HPDE6-E6E7 (cell line): ENCODE measurements at regions not wholly inside any gene's neighbourhood (a gene's known extent, or its start where the extent isn't known, plus 50 kb on each side); places are given as distances from the start of the nearest gene placed in this dataset.
"Not testable (repeated sequence)": the region's sequence is repeated elsewhere in the genome, so short reads cannot be mapped to it uniquely, and the experiment has no call there.

ENCODE experiments used
- DNase-seq: peaks from one replicate; pipeline ENCODE4 v3.0.0; 2011; ENCODE audit warnings: missing footprints; ENCODE audit errors: extremely low spot score

DNA sequence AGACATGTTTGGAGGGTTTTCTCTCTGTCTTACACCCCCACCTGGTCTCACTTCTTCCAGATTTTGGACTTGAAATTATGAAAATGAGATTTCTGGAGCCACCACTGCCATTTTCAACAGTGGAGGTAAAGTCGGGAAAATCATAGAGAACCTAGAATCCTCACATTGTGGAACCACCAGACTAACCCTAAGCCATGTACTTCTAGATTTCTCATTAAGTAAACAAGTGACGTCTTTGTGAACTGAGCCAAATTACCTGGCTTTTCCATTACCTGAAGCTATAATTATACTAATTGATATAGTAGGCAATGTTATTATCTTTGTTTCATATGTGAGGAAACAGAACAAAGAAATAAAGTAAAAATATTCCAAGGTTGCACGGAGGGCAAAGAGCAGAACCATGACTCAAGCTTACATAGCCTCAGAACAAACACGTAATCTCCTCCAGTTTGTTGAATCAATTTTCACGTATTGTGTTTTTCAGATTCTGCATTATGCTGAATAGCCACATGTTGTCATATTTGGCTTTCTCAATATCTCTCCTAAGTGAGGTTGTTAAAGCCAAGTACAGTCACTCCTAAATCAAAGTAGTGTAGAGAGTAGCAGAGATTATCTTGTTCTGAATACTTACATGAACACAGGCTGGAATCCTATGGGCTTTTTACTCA is 101.3 kb upstream of the CMC1 start:
- DNase-seq, result no peak

DNA sequence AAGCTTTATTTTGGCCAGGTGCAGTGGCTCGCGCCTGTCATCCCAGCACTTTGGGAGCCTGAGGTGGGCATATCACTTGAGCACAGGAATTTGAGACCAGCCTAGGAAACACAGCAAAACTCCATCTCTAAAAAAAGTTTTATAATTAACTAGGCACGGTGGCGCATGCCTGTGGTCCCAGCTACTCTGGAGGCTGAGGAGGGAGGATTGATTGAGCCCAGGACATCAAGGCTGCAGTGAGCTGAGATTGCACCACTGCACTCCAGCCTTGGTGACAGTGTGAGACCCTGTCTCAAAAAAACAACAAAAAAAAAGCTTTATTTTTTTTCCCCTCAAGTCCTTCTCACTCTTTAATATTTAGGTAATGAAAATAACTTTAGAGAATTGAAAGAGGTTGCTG is 100.8 kb upstream of the CMC1 start:
- no peak for DNase-seq

DNA sequence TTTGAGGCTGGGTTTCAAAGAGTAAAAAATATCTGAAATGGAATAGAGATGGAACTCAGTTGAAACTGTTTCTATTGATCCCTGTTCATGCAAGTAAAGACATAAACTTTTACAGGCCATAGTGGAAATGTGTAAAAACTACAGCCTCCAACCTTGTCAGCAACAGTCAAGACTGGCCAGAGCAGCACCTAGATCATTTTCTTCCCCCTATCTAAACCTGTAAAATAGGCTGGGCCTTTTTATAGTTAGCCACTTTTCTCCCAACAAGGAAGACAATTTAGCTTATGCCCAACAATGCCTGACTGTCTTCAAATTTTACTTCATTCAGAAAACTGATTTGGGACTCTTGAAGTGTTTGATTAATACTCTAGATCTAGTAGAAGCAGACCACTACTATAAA is 91.5 kb upstream of the CMC1 start:
- DNase-seq, result no peak

DNA sequence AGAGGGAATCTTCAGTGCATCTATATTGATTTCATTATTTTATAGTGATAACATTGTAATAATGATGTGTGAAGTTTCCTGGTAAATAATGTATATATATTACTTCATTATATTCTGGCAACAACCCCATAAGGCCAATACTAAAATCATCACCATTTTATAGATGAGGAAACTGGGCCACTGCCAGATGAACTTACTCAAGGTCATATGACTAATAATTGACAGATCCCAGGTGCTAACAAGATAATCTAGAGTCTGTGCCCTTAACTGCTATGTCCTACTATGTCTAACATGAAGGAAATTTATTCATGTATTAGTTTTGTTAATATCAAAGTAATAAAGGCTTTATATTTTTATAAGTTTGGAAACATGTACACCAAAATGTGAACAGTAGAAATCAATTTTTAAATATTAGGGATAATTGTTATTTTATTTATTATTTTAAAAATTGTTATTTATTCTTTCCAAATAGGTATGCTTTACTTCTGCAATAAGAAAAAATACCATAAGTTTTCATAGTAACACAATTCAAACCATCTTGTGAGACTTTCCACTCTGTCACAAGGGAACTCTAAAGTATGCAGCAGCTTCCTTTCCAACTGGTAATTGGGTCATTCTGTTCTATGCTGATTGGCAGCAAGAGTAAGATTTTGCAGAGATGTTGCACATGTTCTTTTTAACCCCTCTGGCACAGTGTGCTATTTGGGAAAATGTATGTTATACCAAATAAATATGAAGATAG is 90.8 kb upstream of the CMC1 start:
- no peak for DNase-seq

DNA sequence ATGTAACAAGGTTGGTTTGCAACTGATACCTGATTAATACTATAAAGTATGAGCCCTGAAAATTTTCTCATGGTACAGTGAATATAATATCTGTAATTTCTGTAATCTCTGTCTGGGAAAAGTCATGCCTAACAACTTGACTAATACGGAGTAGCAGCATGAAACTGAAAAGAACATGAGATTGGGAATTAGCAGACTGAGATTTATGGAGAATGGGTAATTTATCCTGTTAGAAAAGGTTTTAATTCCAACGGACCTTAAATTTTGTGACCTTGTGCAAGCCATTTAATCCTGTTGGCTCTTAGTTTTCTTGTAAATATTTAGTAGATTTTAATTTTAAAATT is 90.2 kb upstream of the CMC1 start:
- no peak for DNase-seq

DNA sequence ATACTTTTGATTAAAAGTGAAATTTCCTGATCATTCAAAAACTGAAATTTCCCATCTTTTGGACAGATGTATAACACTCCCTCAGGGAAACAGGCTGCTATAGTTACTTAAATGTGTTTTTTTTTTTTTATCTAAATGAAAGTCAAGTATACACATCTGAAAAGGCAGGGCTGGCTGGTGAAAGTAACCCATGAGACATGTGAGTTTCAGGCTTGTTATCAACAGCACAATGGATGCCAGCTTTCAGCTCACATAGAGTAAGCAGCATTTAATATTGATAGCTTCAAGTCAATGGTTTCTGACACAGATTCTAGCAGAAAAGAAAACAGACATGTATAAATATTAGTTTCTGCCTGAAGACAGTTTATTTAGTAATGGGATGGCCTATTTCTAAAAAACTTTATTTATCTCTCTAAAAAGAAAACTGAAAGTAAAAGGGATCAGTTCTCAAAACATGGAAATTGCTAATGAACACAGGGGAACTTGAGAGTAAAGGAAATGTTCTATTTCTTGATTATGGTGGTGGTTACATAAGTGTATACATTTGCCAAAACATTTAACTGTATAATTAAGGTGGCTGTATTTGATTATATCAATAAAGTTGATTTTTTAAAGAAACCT is 89.7 kb upstream of the CMC1 start:
- no peak for DNase-seq

DNA sequence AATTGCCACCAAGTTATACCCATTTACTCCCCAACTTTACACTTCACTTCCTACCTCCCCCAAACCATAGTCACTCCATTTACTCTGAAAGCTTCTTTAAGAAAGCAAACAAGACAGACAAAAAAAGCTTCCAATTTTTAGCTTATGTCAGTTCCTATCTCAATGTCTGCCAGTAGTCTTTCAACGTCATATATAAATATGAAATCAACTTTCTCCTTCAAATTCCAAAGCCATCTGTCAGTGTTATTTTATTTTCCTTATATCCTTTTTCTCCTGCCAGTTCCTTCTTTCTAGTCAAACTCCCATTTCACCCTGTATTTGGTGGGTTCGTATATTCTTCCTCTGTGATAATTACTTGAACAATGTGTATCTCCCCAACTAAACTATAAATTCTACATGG is 85.8 kb upstream of the CMC1 start:
- DNase-seq, result no peak

DNA sequence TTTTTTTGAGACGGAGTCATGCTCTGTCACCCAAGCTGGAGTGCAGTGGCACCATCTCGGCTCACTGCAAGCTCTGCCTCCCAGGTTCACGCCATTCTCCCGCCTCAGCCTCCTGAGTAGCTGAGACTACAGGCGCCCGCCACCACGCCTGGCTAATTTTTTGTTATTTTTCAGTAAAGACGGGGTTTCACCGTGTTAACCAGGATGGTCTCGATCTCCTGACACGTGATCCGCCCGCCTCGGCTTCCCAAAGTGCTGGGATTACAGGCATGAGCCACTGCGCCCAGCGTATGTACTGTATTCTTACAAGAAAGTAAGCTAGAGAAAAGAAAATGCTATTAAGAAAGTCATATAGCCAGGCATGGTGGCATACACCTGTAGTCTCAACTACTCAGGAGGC is 84.8 kb upstream of the CMC1 start:
- not testable (repeated sequence) for DNase-seq

DNA sequence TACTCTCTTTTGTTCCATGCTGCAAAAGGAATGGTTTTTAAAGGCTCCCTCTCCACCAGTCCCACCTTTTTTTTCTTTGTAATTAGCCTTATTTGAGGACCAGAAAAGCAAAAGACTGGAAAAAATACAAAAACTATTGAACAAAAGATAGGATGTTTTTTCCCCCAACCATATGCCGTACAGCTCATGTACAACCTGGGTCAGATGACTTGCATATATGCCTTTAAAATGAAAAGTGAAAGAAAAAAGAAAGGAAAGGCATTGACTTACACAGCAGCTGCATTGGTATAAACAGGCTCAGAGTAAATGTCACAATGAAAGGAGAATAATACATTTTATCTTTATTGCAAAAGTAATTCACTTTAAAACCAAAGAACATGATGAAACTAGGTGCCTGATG is 69.5 kb upstream of the CMC1 start:
- no peak for DNase-seq

DNA sequence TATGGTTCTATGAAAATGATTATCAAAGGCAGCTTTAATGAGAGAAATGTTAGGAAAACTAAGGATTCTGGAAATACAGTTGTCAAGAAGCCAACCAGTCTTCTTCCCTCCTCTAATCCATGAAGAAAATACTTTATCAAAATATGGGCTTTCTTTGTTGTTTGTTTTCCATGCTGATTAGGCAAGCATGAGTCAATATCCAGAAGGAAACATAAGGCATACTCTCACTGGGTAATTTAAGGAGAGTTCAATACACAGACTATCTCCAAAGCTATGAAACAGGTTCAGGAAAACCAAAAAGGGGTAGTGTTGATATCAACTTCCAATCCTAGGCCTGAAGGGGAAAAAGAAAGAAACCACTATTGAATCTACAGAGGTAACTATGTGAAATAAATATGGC is 68.7 kb upstream of the CMC1 start:
- no peak for DNase-seq

DNA sequence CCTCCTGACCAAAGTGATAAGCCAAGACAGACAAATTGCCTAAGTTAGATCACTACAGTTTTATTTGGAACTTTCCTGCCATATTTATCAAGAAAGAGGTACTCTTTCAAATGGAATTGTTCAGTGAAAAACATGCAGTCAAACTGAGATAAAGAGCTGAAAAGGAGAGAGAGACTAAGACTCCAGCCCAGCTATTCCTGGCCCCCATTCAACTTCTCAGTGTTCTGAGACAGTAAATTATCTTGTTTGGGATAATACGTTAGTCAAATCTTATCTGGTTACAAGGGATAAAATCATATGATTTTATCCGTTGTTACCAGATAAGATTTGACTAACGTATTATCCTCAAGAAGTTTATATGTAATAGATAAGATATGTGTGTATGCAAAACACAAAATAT is 67.6 kb upstream of the CMC1 start:
- no peak for DNase-seq

DNA sequence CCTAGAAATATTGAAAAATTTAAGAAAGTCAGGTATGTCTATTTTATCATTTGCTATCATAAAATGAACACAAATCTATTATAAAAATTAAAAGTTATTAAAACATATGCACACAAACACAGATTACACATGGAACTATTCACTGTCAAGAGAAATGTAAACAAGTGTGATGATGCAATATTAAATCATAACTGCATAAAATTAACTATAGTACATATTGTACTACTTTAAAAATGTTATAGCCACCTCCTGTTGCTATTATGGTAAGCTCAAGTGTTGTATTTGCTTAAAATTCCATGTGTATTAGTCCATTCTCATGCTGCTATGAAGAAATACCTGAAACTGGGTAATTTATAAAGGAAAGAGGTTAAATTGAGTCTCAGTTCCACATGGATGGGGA is 54.7 kb upstream of the CMC1 start:
- no peak for DNase-seq

DNA sequence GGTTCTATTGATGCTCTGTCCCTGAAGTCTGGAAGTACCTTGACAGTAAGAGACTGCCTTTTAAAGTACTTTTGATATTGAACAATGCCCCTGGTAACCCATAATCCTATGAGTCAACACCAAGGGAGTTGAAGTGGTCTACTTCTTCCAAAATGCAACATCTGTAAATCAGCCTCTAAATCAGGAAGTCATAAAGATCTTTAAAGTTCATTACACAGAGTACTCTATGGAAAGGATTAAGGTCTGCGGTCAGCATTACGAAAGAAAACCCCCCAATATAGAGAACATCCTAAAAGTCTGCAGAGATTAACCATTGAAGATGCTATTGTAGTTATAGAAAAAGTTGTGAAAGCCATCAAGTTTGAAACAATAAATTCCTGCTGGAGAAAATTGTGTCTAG is 52.7 kb upstream of the CMC1 start:
- DNase-seq, result no peak

DNA sequence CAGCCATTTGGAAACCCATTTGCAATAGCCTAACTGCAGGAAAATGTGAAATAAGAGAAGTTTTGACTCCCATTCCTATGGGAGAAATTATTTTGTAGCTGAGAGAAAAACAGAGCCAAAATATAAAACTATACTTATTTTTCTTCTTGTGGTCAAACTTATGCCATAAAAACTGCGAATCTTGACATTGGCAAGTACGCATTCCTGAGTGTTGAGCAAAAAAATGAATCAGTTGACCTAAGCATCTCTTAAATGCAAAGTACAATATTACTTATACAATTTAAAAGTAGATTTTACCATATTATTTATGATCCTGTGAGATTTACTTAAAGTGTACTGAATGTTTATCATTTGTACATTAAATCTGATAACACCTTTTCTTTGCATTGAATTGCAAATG is 50.1 kb upstream of the CMC1 start:
- DNase-seq, result no peak
